Kidney (tissue), 13 donors: ENCODE measurements at regions not wholly inside any gene's neighbourhood (a gene's known extent, or its start where the extent isn't known, plus 50 kb on each side); places are given as distances from the start of the nearest gene placed in this dataset.
A peak's percentile ranks its signal among the peaks of the same experiment; 100 is the strongest.

Experiments
- DNase-seq, 5 donors: peaks; one replicate each; pipeline ENCODE4 v3.0.0-alpha.2; 2013 to 2020
- FAIRE-seq: peaks from 2 replicates; lab custom pipeline; 2012; peaks lifted over from hg19 to GRCh38; lab: Jason Lieb, UNC
- H3K27ac ChIP-seq, 2 donors: one replicate each; pipeline ENCODE4 v1.7.0; 2013; ENCODE audit warnings: low read depth in 2 of 2, low read length in 2 of 2, inconsistent platforms in 1 of 2
- H3K27me3 ChIP-seq: one replicate; pipeline ENCODE4 v1.7.1; 2013; ENCODE audit warnings: low read length, inconsistent platforms; ENCODE audit not compliant: control insufficient read depth, insufficient read depth
- H3K36me3 ChIP-seq, 3 donors: one replicate each; pipeline versions ENCODE4 v1.7.0 to v1.7.1; 2013; ENCODE audit warnings: low read length in 3 of 3, control low read depth in 1 of 3, inconsistent platforms in 1 of 3; ENCODE audit not compliant: insufficient read depth in 3 of 3, control insufficient read depth in 2 of 3
- H3K4me1 ChIP-seq, 3 donors: one replicate each; pipeline versions ENCODE4 v1.7.0 to v1.7.1; 2013; ENCODE audit warnings: low read length in 3 of 3, inconsistent platforms in 1 of 3, low read depth in 1 of 3; ENCODE audit not compliant: control insufficient read depth in 2 of 3, insufficient read depth in 2 of 3
- H3K4me3 ChIP-seq, 3 donors: one replicate each; pipeline versions ENCODE4 v1.7.0 to v1.8.1; 2013; ENCODE audit warnings: low read length in 3 of 3, control low read depth in 1 of 3, inconsistent platforms in 1 of 3
- H3K9ac ChIP-seq, 3 donors: one replicate each; pipeline versions ENCODE4 v1.7.0 to v1.7.1; 2013; ENCODE audit warnings: low read length in 3 of 3, control low read depth in 1 of 3, inconsistent platforms in 1 of 3
- H3K9me3 ChIP-seq, 3 donors: one replicate each; pipeline versions ENCODE4 v1.7.0 to v1.7.1; 2013; ENCODE audit warnings: low read length in 3 of 3, control low read depth in 1 of 3, inconsistent platforms in 1 of 3; ENCODE audit not compliant: control insufficient read depth in 2 of 3, insufficient read depth in 1 of 3
- CTCF ChIP-seq: IDR thresholded peaks from 3 replicates; pipeline ENCODE4 v1.5.1; 2012; ENCODE audit warnings: mild to moderate bottlenecking, moderate library complexity, borderline replicate concordance; ENCODE audit not compliant: insufficient read depth; ENCODE audit errors: extremely low read depth
- intact Hi-C: fragments of 100-400 bp; cut with DNase I; formaldehyde crosslinking; loops from one replicate; pipeline ENCODE4 v1.11.1; 2022
- donor health status: control.
- donor health status: control.
- donor health status: control.
- donor health status: control.
- donor health status: control.
- donor health status: DM: yes; HTN: yes; CAD: no.
- donor health status: Normal renal cell carcinoma (clear cell type).

GRCh38 chr3:24881239-24881638 is 386.6 kb upstream of the THRB start:
- intact Hi-C loops, result no loop called here
- FAIRE-seq, result no peak

GRCh38 chr3:24886501-24886900 is 391.9 kb upstream of the THRB start:
- no peaks in the 10 kb centered on the region for H3K36me3 ChIP-seq
- no peak overlapping the region for H3K27ac ChIP-seq
- no peak overlapping the region for H3K4me3 ChIP-seq
- no peaks in the 10 kb centered on the region for H3K9me3 ChIP-seq
- intact Hi-C loops, result no loop called here
- no peak overlapping the region for H3K9ac ChIP-seq
- no peaks in the 10 kb centered on the region for H3K27me3 ChIP-seq
- DNase-seq (peak in 3 of 5 donors; percentile 29 to 59 (median 49)), FAIRE-seq (no peak)
- no peak for TF ChIP-seq CTCF
- no peaks in the 10 kb centered on the region for H3K4me1 ChIP-seq

More at GRCh38 chr3:24881239-24881638, 386.6 kb upstream of the THRB start:
- Histone ChIP-seq H3K36me3 (no peaks in the 10 kb centered on the region), H3K4me1 (no peaks in the 10 kb centered on the region), H3K4me3 (no peak overlapping the region), H3K27ac (no peak overlapping the region), H3K9ac (no peak overlapping the region), H3K27me3 (no peaks in the 10 kb centered on the region), H3K9me3 (no peaks in the 10 kb centered on the region)
- TF ChIP-seq CTCF, result no peak
- DNase-seq, result no peak

- intact Hi-C loops, result no loop called here
- no peaks in the 10 kb centered on the region for H3K36me3 ChIP-seq
- no peak overlapping the region for H3K9ac ChIP-seq
- H3K9me3 ChIP-seq, result no peaks in the 10 kb centered on the region
- H3K4me1 ChIP-seq, result no peaks in the 10 kb centered on the region
- H3K4me3 ChIP-seq, result no peak overlapping the region
- DNase-seq (no peak), FAIRE-seq (no peak)
- no peaks in the 10 kb centered on the region for H3K27me3 ChIP-seq
- TF ChIP-seq CTCF, result no peak
- no peak overlapping the region for H3K27ac ChIP-seq
Observed at GRCh38 chr3:24890012-24890411, 395.4 kb upstream of the THRB start.

- no peak for TF ChIP-seq CTCF
- Histone ChIP-seq H3K27ac (no peak overlapping the region), H3K4me3 (no peak overlapping the region), H3K36me3 (no peaks in the 10 kb centered on the region), H3K9ac (no peak overlapping the region), H3K27me3 (no peaks in the 10 kb centered on the region), H3K4me1 (no peaks in the 10 kb centered on the region), H3K9me3 (no peaks in the 10 kb centered on the region)
- DNase-seq (no peak), FAIRE-seq (no peak)
- intact Hi-C loops, result no loop called here
Observed at GRCh38 chr3:24899373-24899772, 404.7 kb upstream of the THRB start.
